HUDEP-2 (cell line): ENCODE measurements at regions not wholly inside any gene's neighbourhood (a gene's known extent, or its start where the extent isn't known, plus 50 kb on each side); places are given as distances from the start of the nearest gene placed in this dataset.

Experiments
- DNase-seq, 76 experiments: peaks; one replicate each; lab custom pipeline; 2025; ENCODE audit not compliant: unreplicated experiment in 76 of 76; lab: John Stamatoyannopoulos, UW

- no peak for DNase-seq
Observed at GRCh38 chr2:489084-489483, 188.1 kb downstream of the TMEM18 start.

- no peak for DNase-seq
Observed at GRCh38 chr2:487186-488079, 189.8 kb downstream of the TMEM18 start.

GRCh38 chr2:486371-486770, 190.8 kb downstream of the TMEM18 start:
- DNase-seq: no peak

- DNase-seq: no peak
Observed at GRCh38 chr2:481388-481787, 193.5 kb upstream of the ALKAL2 start.

GRCh38 chr2:479490-480176, 191.7 kb upstream of the ALKAL2 start:
- no peak for DNase-seq

GRCh38 chr2:479031-479430, 191.1 kb upstream of the ALKAL2 start:
- DNase-seq: no peak

- DNase-seq: no peak
Observed at GRCh38 chr2:471560-471959, 183.7 kb upstream of the ALKAL2 start.

GRCh38 chr2:469514-469913, 181.6 kb upstream of the ALKAL2 start:
- DNase-seq: no peak

- DNase-seq: no peak
Observed at GRCh38 chr2:468648-469336, 180.9 kb upstream of the ALKAL2 start.

- DNase-seq: no peak
Observed at GRCh38 chr2:467892-468647, 180.2 kb upstream of the ALKAL2 start.

GRCh38 chr2:467543-467891, 179.6 kb upstream of the ALKAL2 start:
- DNase-seq: no peak

- no peak for DNase-seq
Observed at GRCh38 chr2:467101-467500, 179.2 kb upstream of the ALKAL2 start.

GRCh38 chr2:464562-465309, 176.8 kb upstream of the ALKAL2 start:
- no peak for DNase-seq

- no peak for DNase-seq
Observed at GRCh38 chr2:460861-461260, 173.0 kb upstream of the ALKAL2 start.

- no peak for DNase-seq
Observed at GRCh38 chr2:459931-460330, 172.0 kb upstream of the ALKAL2 start.

- no peak for DNase-seq
Observed at GRCh38 chr2:458425-458815, 170.5 kb upstream of the ALKAL2 start.

GRCh38 chr2:457792-458424, 170.0 kb upstream of the ALKAL2 start:
- DNase-seq: no peak

GRCh38 chr2:457262-457661, 169.4 kb upstream of the ALKAL2 start:
- DNase-seq: no peak

GRCh38 chr2:455913-456312, 168.0 kb upstream of the ALKAL2 start:
- DNase-seq: no peak
